GM12875 (cell line): ENCODE measurements at regions not wholly inside any gene's neighbourhood (a gene's known extent, or its start where the extent isn't known, plus 50 kb on each side); places are given as distances from the start of the nearest gene placed in this dataset.

ENCODE experiments used
- H3K4me3 ChIP-seq: one replicate; pipeline ENCODE4 v1.5.1; 2011; ENCODE audit warnings: low read depth, low read length, control low read depth
- TF ChIP-seq, protein P1 (sequence below): IDR thresholded peaks from 2 replicates; pipeline ENCODE4 v1.5.1; 2011; ENCODE audit warnings: low read depth, mild to moderate bottlenecking, control low read depth, inconsistent platforms, low read length, moderate library complexity, borderline replicate concordance; ENCODE audit not compliant: insufficient read depth

DNA sequence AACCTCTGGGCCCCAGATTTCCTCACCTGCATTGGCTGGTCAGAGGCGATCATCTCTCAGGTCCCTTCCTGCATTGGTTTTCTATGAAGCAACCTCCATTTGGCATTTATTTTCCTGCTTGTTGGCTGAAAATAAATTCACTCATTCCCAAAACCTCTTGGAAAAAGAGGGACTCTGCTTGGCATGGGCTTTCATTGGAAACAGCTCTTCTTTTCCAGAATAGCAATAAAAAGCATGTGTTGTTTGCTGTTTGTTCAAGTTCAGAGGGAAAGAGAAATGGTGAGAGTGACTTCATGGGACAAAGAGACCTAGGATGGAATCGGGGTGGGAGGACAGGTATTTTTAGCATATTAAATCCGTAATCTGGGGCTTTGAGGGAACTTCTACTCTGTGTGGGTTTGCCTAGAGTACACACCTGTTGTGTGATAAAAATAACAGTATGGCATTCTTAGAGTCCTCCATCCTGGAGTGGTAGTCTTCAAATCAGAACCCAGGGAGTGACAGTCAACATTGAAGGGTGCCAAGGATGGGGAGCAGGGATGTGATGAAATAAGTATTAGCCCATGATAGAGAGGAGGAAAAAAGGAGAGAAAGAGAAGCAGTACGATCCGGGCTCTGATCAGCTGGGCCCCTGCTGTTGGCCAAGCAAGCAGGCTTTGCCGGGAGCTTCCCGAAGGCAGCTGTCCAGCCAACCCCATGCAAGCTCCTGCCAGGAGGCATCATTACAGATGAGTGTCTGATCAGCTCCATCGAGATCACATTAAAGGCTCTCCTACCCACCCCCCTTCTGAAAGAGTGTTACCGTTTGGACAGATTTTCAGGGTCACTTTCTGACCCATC is 131.9 kb upstream of the NFIA start:
- no peak overlapping the region for H3K4me3 ChIP-seq
- TF ChIP-seq, protein P1, sequence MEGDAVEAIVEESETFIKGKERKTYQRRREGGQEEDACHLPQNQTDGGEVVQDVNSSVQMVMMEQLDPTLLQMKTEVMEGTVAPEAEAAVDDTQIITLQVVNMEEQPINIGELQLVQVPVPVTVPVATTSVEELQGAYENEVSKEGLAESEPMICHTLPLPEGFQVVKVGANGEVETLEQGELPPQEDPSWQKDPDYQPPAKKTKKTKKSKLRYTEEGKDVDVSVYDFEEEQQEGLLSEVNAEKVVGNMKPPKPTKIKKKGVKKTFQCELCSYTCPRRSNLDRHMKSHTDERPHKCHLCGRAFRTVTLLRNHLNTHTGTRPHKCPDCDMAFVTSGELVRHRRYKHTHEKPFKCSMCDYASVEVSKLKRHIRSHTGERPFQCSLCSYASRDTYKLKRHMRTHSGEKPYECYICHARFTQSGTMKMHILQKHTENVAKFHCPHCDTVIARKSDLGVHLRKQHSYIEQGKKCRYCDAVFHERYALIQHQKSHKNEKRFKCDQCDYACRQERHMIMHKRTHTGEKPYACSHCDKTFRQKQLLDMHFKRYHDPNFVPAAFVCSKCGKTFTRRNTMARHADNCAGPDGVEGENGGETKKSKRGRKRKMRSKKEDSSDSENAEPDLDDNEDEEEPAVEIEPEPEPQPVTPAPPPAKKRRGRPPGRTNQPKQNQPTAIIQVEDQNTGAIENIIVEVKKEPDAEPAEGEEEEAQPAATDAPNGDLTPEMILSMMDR, result no peak

DNA sequence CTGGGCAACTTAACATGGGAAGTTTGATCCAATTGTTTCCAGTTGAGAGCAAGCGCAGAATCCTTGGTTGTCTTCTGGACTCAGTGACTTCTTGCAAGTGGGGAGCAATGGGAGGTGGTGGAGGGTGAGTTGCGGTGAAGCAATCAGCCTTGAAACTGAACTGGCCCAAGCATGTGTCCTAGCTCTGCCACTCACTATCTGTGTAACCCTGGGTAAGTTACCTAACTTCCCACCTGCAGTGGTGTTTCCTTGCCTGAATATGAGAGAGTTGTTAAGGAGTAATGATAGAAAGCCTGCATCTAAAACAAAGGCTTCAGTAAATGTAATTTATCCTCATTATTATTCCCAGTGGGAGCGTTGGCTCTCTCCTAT is 132.5 kb upstream of the NFIA start:
- H3K4me3 ChIP-seq, result no peak overlapping the region
- TF ChIP-seq, protein P1, result no peak

DNA sequence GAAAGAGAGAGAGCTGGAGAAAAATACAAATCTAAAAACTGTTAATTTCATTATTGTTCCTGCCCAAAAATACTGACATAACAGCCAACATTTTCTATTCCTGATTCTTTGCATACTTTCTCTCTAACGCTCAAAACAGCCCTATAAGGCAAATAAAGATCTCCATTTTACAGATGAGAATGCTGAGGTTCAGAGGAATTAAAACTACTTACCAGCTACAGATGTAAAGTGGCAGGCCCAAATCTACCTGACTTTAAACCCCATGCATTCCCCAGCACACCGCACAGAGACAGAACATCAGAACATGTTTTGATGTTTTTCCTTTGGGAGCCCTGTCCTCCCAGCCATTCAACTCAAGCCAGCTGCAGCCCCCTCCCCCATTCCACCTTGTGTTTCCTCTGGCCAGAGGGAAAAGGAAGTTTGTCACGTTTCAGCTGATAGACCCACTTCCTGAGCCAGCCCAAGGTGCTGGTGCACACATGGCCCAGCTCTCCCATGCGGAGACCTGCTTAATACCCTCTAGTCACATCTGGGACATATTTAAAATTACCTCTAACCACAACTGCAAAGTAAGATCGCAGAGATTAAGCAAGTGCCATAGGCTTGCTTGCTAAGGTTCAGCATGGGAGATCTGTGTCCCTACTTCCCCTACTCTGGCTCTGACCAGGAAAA is 133.1 kb upstream of the NFIA start:
- H3K4me3 ChIP-seq, result no peak overlapping the region
- TF ChIP-seq, protein P1, result no peak

DNA sequence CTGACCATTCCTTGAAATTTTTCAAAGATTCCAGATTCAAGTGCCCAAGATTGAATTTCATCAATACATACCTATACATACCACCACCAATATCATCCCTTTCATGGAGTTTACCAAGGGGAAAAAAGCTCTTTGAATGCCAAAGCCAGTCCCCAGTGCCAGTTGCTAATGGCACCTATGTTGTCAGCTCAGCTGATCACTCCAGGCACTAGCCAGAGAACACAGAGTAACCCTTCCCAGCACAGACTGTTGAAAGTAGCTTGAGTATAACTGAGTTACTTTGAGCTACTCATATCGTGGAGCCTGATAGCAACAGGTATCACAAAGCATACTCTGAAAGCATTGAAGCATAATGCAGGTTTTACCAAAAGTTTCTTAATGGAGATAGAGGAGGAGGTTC is 133.9 kb upstream of the NFIA start:
- TF ChIP-seq, protein P1, result no peak
- no peak overlapping the region for H3K4me3 ChIP-seq

DNA sequence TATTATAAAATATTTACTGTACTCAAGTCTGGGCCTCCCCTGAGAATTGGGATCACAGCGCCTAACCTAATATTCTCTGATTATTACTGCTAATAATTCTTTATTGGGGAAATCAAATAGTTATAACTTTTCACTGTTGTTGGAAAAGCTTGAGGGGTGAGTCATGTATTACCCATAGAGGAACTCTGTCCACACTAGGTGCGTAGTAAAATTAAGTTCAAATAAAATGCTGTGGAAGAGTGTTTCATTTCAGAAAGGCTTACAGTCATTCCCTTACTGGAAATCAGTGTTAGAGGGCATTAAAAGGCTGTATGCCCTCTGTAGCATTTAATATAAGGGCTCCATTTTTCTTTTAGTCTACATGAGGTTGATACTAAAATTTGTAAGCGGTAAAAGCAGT is 135.0 kb upstream of the NFIA start:
- no peak overlapping the region for H3K4me3 ChIP-seq
- TF ChIP-seq, protein P1, result no peak

DNA sequence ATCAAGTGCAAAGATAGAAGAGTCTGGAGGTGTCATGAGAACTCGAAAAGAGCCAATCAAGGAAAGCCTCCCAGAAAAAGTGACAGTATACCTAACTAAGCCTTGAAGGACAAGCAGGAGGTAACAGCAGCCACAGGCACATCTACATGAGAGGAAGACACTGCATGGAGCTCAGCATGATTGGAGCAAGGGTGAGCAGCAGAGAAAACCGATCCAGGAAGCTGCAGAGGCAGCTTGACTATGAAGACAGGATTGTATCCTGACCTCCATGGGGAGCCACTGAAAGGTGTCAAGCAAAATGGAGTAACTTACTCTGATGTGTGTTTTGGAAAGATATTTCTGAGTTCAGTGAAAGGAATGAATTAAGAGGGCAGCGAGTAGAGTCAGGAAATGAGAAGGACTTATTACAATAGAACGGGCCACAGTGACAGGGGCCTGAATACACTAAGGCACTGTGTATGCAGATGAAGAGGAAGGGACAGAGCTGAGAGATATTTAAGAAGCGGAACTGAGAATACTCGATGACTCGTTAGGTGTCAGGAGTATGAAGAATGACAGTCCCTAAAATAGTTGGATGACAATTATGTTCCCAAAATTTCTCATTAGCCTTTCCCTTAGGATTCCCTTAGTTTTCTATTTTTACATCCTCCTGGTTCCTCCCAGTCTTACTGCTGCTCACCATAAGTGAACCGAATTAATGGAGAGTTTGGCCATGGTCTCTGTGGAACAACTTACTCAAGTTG is 139.3 kb upstream of the NFIA start:
- TF ChIP-seq, protein P1, result no peak
- H3K4me3 ChIP-seq, result no peak overlapping the region
